Erythroblast (primary cell): ENCODE measurements at regions not wholly inside any gene's neighbourhood (a gene's known extent, or its start where the extent isn't known, plus 50 kb on each side); places are given as distances from the start of the nearest gene placed in this dataset.

Experiments used
- GATA1 ChIP-seq: IDR thresholded peaks from 2 replicates; pipeline ENCODE4 v1.6.1; 2011; ENCODE audit warnings: low read depth, mild to moderate bottlenecking, control low read depth, low read length, moderate library complexity
- POLR2A ChIP-seq: IDR thresholded peaks from 2 replicates; pipeline ENCODE4 v1.6.1; 2011; ENCODE audit warnings: mild to moderate bottlenecking, low read length

GRCh38 chr18:6672821-6673308, 56.7 kb upstream of the ARHGAP28 start:
- TF ChIP-seq POLR2A (no peak), GATA1 (no peak)
